OCI-LY7 (cell line): ENCODE measurements at regions not wholly inside any gene's neighbourhood (a gene's known extent, or its start where the extent isn't known, plus 50 kb on each side); places are given as distances from the start of the nearest gene placed in this dataset.

ENCODE experiments used
- BruUV-seq: library from RNA; stranded (reverse); fragments of 400-500 nt; replicated peaks from 2 replicates; lab custom pipeline; 2021; lab: Mats Ljungman, UMichigan
- CTCF ChIA-PET: fragments of 300-600 bp; sonication (Branson Sonifier 250); formaldehyde crosslinking; loops from one replicate; lab custom pipeline; 2022; ENCODE audit warnings: antibody characterized with exemption; ENCODE audit not compliant: unreplicated experiment; lab: Charles Lee
- POLR2A ChIA-PET: fragments of 300-600 bp; sonication (Branson Sonifier 250); formaldehyde crosslinking; loops from one replicate; lab custom pipeline; 2022; ENCODE audit warnings: antibody characterized with exemption; lab: Charles Lee
- DNase-seq: peaks from one replicate; pipeline ENCODE4 v3.0.0-alpha.2; 2015; ENCODE audit warnings: low spot score
- H2AFZ ChIP-seq: fragments of 200-600 bp; sonication (generic), shearing (Covaris generic); 2 replicates; pipeline ENCODE4 v1.6.1; 2014; ENCODE audit warnings: mild to moderate bottlenecking, antibody characterized with exemption, low read length, moderate library complexity
- H3K27ac ChIP-seq: fragments of 200-600 bp; sonication (generic); 2 replicates; pipeline ENCODE4 v1.5.1; 2014; ENCODE audit warnings: mixed run types, low read depth, mild to moderate bottlenecking, moderate library complexity, low read length, inconsistent platforms; ENCODE audit not compliant: poor library complexity, severe bottlenecking
- H3K36me3 ChIP-seq: fragments of 200-600 bp; sonication (generic); 2 replicates; pipeline ENCODE4 v1.6.1; 2014; ENCODE audit warnings: mild to moderate bottlenecking, antibody characterized with exemption, low read length, moderate library complexity, mixed read lengths; ENCODE audit not compliant: insufficient read depth
- H3K4me1 ChIP-seq: fragments of 200-600 bp; sonication (generic); 2 replicates; pipeline ENCODE4 v1.5.1; 2014; ENCODE audit warnings: mild to moderate bottlenecking, low read length; ENCODE audit not compliant: insufficient read depth, poor library complexity, severe bottlenecking
- H3K4me2 ChIP-seq: fragments of 200-600 bp; sonication (generic); 2 replicates; pipeline ENCODE4 v1.6.1; 2014; ENCODE audit warnings: mild to moderate bottlenecking, low read length
- H3K4me3 ChIP-seq: fragments of 200-600 bp; sonication (generic); 2 replicates; pipeline ENCODE4 v1.5.1; 2014; ENCODE audit warnings: mild to moderate bottlenecking, low read depth, low read length; ENCODE audit not compliant: poor library complexity, severe bottlenecking
- H3K79me2 ChIP-seq: fragments of 200-600 bp; sonication (generic); 2 replicates; pipeline ENCODE4 v1.6.1; 2016; ENCODE audit warnings: low read depth, mild to moderate bottlenecking, low read length, moderate library complexity, mixed read lengths; ENCODE audit not compliant: insufficient read depth
- H3K9me2 ChIP-seq: fragments of 200-600 bp; sonication (generic); 2 replicates; pipeline ENCODE4 v1.6.1; 2016; ENCODE audit warnings: mild to moderate bottlenecking, low read length, mixed read lengths; ENCODE audit not compliant: insufficient read depth
- H3K9me3 ChIP-seq: fragments of 200-600 bp; sonication (generic); 2 replicates; pipeline ENCODE4 v1.6.1; 2014; ENCODE audit warnings: mild to moderate bottlenecking, mixed run types, low read length, mixed read lengths
- H4K20me1 ChIP-seq: fragments of 200-600 bp; sonication (generic); 2 replicates; pipeline ENCODE4 v1.6.1; 2014; ENCODE audit warnings: mild to moderate bottlenecking, antibody characterized with exemption, low read length, moderate library complexity, mixed read lengths; ENCODE audit not compliant: insufficient read depth
- EZH2phosphoT487 ChIP-seq: fragments of 200-600 bp; sonication (generic); IDR thresholded peaks from 2 replicates; pipeline ENCODE4 v1.6.1; 2018; ENCODE audit warnings: low read depth, borderline replicate concordance, mild to moderate bottlenecking, mixed run types, antibody characterized with exemption, low read length, moderate library complexity, mixed read lengths
- intact Hi-C: fragments of 100-400 bp; cut with micrococcal nuclease; formaldehyde crosslinking; loops from one replicate; pipeline ENCODE4 v1.10.0; 2022; ENCODE audit not compliant: unreplicated experiment
- TF ChIP-seq, protein P1 (sequence below): fragments of 200-600 bp; sonication (generic); conservative IDR thresholded peaks from 2 replicates; pipeline ENCODE4 v1.5.1; 2014; ENCODE audit warnings: mild to moderate bottlenecking, antibody characterized with exemption, low read length, moderate library complexity, mixed read lengths

GRCh38 chr7:8822595-8822994 is 389.2 kb downstream of the NXPH1 start:
- BruUV-seq = no TSS peak
- CTCF ChIA-PET = interaction anchor here (0.6 kb wide), 1 partner anchor 1632 kb away, joined by 3 read pairs; no protein-coding TSS in a partner anchor
- no peaks in the 10 kb centered on the region for H3K4me1 ChIP-seq
- POLR2A ChIA-PET = no interaction called here
- no peaks in the 10 kb centered on the region for H4K20me1 ChIP-seq
- no peaks in the 10 kb centered on the region for H3K9me2 ChIP-seq
- H3K36me3 ChIP-seq = no peaks in the 10 kb centered on the region
- no peaks in the 10 kb centered on the region for H3K9me3 ChIP-seq
- no peak for DNase-seq
- no peak overlapping the region for H3K27ac ChIP-seq
- H3K4me3 ChIP-seq = no peak overlapping the region
- intact Hi-C loops = no loop called here
- no peaks in the 10 kb centered on the region for H3K79me2 ChIP-seq
- TF ChIP-seq, protein P1, sequence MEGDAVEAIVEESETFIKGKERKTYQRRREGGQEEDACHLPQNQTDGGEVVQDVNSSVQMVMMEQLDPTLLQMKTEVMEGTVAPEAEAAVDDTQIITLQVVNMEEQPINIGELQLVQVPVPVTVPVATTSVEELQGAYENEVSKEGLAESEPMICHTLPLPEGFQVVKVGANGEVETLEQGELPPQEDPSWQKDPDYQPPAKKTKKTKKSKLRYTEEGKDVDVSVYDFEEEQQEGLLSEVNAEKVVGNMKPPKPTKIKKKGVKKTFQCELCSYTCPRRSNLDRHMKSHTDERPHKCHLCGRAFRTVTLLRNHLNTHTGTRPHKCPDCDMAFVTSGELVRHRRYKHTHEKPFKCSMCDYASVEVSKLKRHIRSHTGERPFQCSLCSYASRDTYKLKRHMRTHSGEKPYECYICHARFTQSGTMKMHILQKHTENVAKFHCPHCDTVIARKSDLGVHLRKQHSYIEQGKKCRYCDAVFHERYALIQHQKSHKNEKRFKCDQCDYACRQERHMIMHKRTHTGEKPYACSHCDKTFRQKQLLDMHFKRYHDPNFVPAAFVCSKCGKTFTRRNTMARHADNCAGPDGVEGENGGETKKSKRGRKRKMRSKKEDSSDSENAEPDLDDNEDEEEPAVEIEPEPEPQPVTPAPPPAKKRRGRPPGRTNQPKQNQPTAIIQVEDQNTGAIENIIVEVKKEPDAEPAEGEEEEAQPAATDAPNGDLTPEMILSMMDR = no peak
- TF ChIP-seq EZH2phosphoT487 = no peak
- no peak overlapping the region for H3K4me2 ChIP-seq
- no peak overlapping the region for H2AFZ ChIP-seq

DNA sequence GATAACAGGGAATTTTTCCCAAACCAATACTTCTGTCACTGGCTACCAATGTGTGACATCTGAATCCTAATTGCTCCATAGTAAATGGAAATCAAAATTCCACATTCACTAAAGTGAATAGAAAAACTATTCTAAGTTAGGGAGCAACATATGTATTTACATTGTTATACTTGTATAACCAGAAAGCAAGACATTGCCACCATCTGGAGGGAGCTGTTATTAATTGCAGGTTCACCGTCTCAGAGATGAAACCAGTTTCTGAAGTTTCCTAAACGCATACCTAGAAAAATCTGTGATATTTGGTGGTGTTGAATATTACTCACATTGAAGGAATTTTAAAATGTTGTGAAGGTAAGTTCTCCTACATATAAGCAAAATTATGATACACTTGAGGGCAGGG is 390.1 kb downstream of the NXPH1 start:
- TF ChIP-seq, protein P1 = 0 out of 2 replicates have a peak, but pooled peaks have one; percentile 24
- TF ChIP-seq EZH2phosphoT487 = no peak
- Histone ChIP-seq H3K79me2 (no peaks in the 10 kb centered on the region), H3K9me3 (no peaks in the 10 kb centered on the region), H3K27ac (no peak overlapping the region), H3K4me1 (no peaks in the 10 kb centered on the region), H3K36me3 (no peaks in the 10 kb centered on the region), H4K20me1 (no peaks in the 10 kb centered on the region), H3K9me2 (no peaks in the 10 kb centered on the region), H3K4me3 (no peak overlapping the region), H3K4me2 (no peak overlapping the region), H2AFZ (no peak overlapping the region)
- POLR2A ChIA-PET = no interaction called here
- CTCF ChIA-PET = interaction anchor here (0.6 kb wide), 1 partner anchor 1631 kb away, joined by 3 read pairs; no protein-coding TSS in a partner anchor
- BruUV-seq = no TSS peak
- DNase-seq = no peak
- intact Hi-C loops = no loop called here

GRCh38 chr7:8827329-8827728 is 393.9 kb downstream of the NXPH1 start:
- Histone ChIP-seq H3K4me1 (no peaks in the 10 kb centered on the region), H2AFZ (no peak overlapping the region), H3K36me3 (no peaks in the 10 kb centered on the region), H3K4me3 (no peak overlapping the region), H3K27ac (no peak overlapping the region), H3K4me2 (no peak overlapping the region), H3K9me3 (no peaks in the 10 kb centered on the region), H4K20me1 (no peaks in the 10 kb centered on the region), H3K9me2 (no peaks in the 10 kb centered on the region), H3K79me2 (no peaks in the 10 kb centered on the region)
- intact Hi-C loops = no loop called here
- CTCF ChIA-PET = no interaction called here
- no peak for DNase-seq
- no peak for TF ChIP-seq EZH2phosphoT487
- TF ChIP-seq, protein P1 = no peak
- BruUV-seq = no TSS peak
- POLR2A ChIA-PET = no interaction called here
